ENCODE measurements at regions not wholly inside any gene's neighbourhood (a gene's known extent, or its start where the extent isn't known, plus 50 kb on each side); places are given as distances from the start of the nearest gene placed in this dataset.

DNA sequence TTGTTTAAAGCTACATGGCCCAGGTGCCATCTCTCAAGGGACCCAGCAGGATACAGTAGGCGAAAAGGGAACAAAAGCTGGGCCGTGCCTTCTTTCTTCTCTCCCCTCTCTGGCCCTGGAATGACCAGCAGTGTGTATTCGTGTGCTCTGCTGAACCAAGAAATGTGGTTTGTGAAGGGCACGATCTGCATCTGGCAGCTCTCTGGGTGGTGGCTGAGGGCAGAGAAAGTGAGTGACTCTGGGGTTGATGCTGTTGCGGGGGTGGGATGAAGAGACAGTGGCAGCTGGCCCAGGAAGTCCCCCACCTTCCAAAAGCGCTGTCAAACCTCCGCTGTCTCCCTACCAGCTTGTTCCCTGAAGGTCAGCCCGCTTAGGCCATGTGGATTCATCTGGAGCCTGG lies 88.3 kb downstream of the CLDN34 start:
- Histone ChIP-seq H3K9me3 (ENCODE audit: insufficient read depth, low read depth, low read length) (no peaks in the 10 kb centered on the region), H2BK12ac (ENCODE audit: low read length) (no peak overlapping the region), H2AFZ (ENCODE audit: insufficient read depth, low read length, poor library complexity) (no peak overlapping the region), H3K4me3 (ENCODE audit: low read depth, low read length) (no peak overlapping the region), H3K79me2 (ENCODE audit: control insufficient read depth, insufficient read depth, low read length, poor library complexity) (peaks cover 6% of the 10 kb centered on the region), H3K36me3 (ENCODE audit: control insufficient read depth in 1 of 2, insufficient read depth in 2 of 2, low read length in 2 of 2) (peaks cover 3 to 9% of the 10 kb centered on the region in 2 experiments), H3K18ac (ENCODE audit: low read length) (no peak overlapping the region), H3K4me2 (ENCODE audit: low read length) (no peak overlapping the region), H2BK5ac (ENCODE audit: low read depth, low read length, poor library complexity) (no peak overlapping the region), H4K8ac (ENCODE audit: low read depth, low read length) (no peak overlapping the region), H2AK5ac (ENCODE audit: low read length) (no peak overlapping the region), H3K9ac (ENCODE audit: low read length) (no peak overlapping the region), H3K23ac (ENCODE audit: low read length) (no peak overlapping the region), H3K27me3 (ENCODE audit: insufficient read depth, low read length) (no peaks in the 10 kb centered on the region), H3K14ac (ENCODE audit: low read length) (no peak overlapping the region), H3K79me1 (ENCODE audit: low read length) (peaks cover 1% of the 10 kb centered on the region), H3K4ac (ENCODE audit: low read depth, low read length) (no peak overlapping the region), H4K91ac (ENCODE audit: low read depth, low read length) (no peak overlapping the region), H3K27ac (ENCODE audit: low read depth, low read length) (no peak overlapping the region), H4K12ac (ENCODE audit: low read depth, low read length) (no peak overlapping the region), H2BK120ac (ENCODE audit: insufficient read depth, low read length, poor library complexity) (no peak overlapping the region), H3K4me1 (ENCODE audit: control insufficient read depth in 1 of 2, insufficient read depth in 2 of 2, low read length in 2 of 2) (peaks cover 0 to 11% of the 10 kb centered on the region in 2 experiments)
- no CpG with 5 or more reads among the region's 8 CpGs for WGBS (ENCODE audit: extremely low coverage, insufficient coverage, insufficient read length)
- DNase-seq: no peak

DNA sequence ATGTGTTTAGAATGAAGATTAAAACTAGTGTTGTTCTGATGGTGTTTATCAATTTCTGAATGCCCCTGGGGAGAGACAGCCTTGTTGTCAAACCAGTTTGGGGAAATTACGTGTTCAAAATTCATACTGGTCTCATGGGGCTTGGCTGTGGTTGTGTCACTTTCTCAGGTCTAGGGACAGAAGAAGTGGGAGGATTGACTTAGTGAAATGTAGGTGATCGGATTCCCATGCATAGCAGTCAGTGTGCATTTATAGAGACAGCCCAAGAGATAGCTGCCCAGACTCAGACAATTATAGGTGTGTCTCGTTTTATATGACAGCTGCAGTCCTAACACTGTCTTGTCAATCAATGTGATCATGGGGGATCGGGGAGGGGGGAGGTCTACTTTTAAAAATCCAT lies 94.4 kb upstream of the CLCN4 start:
- H2BK120ac ChIP-seq (ENCODE audit: insufficient read depth, low read length, poor library complexity): no peak overlapping the region
- H3K23ac ChIP-seq (ENCODE audit: low read length): no peak overlapping the region
- peak overlapping the region; percentile 48 for H3K4me2 ChIP-seq (ENCODE audit: low read length)
- no peak overlapping the region for H3K4me3 ChIP-seq (ENCODE audit: low read depth, low read length)
- no peak overlapping the region for H3K9ac ChIP-seq (ENCODE audit: low read length)
- DNase-seq: peak; percentile 50 to 80
- H3K4me1 ChIP-seq (ENCODE audit: control insufficient read depth in 1 of 2, insufficient read depth in 2 of 2, low read length in 2 of 2): peaks cover 2 to 7% of the 10 kb centered on the region in 2 experiments
- peaks cover 14% of the 10 kb centered on the region in 2 experiments for H3K36me3 ChIP-seq (ENCODE audit: control insufficient read depth in 1 of 2, insufficient read depth in 2 of 2, low read length in 2 of 2)
- H3K79me2 ChIP-seq (ENCODE audit: control insufficient read depth, insufficient read depth, low read length, poor library complexity): peaks cover 3% of the 10 kb centered on the region
- no peaks in the 10 kb centered on the region for H3K27me3 ChIP-seq (ENCODE audit: insufficient read depth, low read length)
- no CpG with 5 or more reads among the region's 4 CpGs for whole genome bisulfite sequencing (ENCODE audit: extremely low coverage, insufficient coverage, insufficient read length)
- H3K14ac ChIP-seq (ENCODE audit: low read length): no peak overlapping the region
- H4K91ac ChIP-seq (ENCODE audit: low read depth, low read length): no peak overlapping the region
- peak overlapping the region; percentile 38 for H3K27ac ChIP-seq (ENCODE audit: low read depth, low read length)
- no peak overlapping the region for H3K4ac ChIP-seq (ENCODE audit: low read depth, low read length)
- H4K8ac ChIP-seq (ENCODE audit: low read depth, low read length): no peak overlapping the region
- H3K18ac ChIP-seq (ENCODE audit: low read length): no peak overlapping the region
- no peaks in the 10 kb centered on the region for H3K9me3 ChIP-seq (ENCODE audit: insufficient read depth, low read depth, low read length)
- H2AFZ ChIP-seq (ENCODE audit: insufficient read depth, low read length, poor library complexity): no peak overlapping the region
- no peak overlapping the region for H2AK5ac ChIP-seq (ENCODE audit: low read length)
- no peak overlapping the region for H2BK5ac ChIP-seq (ENCODE audit: low read depth, low read length, poor library complexity)
- H3K79me1 ChIP-seq (ENCODE audit: low read length): peaks cover 2% of the 10 kb centered on the region
- no peak overlapping the region for H4K12ac ChIP-seq (ENCODE audit: low read depth, low read length)
- H2BK12ac ChIP-seq (ENCODE audit: low read length): no peak overlapping the region

DNA sequence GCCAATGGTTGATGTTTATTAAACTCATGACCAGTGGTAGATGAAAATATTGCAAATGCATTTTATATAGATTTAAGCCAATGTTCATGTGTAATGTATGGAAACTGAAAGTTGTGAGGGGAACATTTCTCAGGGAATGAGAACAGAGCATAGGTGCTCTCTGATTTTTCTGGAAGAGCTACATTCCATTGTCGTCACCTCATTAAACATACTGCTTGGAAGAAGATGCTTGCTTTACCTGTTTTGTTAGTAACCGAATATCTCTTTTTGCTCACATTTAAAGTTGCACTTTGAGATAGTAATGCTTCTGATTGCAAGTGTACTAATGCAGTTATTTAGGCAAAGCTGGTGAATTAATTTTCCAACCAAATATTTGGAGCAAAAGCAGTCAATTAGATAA lies 93.8 kb upstream of the CLCN4 start:
- no peak overlapping the region for H2AFZ ChIP-seq (ENCODE audit: insufficient read depth, low read length, poor library complexity)
- H3K4me1 ChIP-seq (ENCODE audit: control insufficient read depth in 1 of 2, insufficient read depth in 2 of 2, low read length in 2 of 2): peaks cover 2 to 9% of the 10 kb centered on the region in 2 experiments
- no peak overlapping the region for H3K9ac ChIP-seq (ENCODE audit: low read length)
- H3K36me3 ChIP-seq (ENCODE audit: control insufficient read depth in 1 of 2, insufficient read depth in 2 of 2, low read length in 2 of 2): peaks cover 14 to 21% of the 10 kb centered on the region in 2 experiments
- no peak overlapping the region for H4K91ac ChIP-seq (ENCODE audit: low read depth, low read length)
- H3K23ac ChIP-seq (ENCODE audit: low read length): no peak overlapping the region
- no peak overlapping the region for H4K12ac ChIP-seq (ENCODE audit: low read depth, low read length)
- WGBS (ENCODE audit: extremely low coverage, insufficient coverage, insufficient read length): no CpG with 5 or more reads among the region's 2 CpGs
- no peak overlapping the region for H3K4me3 ChIP-seq (ENCODE audit: low read depth, low read length)
- H3K14ac ChIP-seq (ENCODE audit: low read length): no peak overlapping the region
- peak overlapping the region; percentile 45 for H3K4me2 ChIP-seq (ENCODE audit: low read length)
- peak in 1 of 2 donors; percentile 73 for DNase-seq
- H3K4ac ChIP-seq (ENCODE audit: low read depth, low read length): no peak overlapping the region
- H3K27me3 ChIP-seq (ENCODE audit: insufficient read depth, low read length): no peaks in the 10 kb centered on the region
- peaks cover 2% of the 10 kb centered on the region for H3K79me1 ChIP-seq (ENCODE audit: low read length)
- peaks cover 3% of the 10 kb centered on the region for H3K79me2 ChIP-seq (ENCODE audit: control insufficient read depth, insufficient read depth, low read length, poor library complexity)
- H2BK12ac ChIP-seq (ENCODE audit: low read length): no peak overlapping the region
- H2AK5ac ChIP-seq (ENCODE audit: low read length): no peak overlapping the region
- H3K18ac ChIP-seq (ENCODE audit: low read length): no peak overlapping the region
- H2BK120ac ChIP-seq (ENCODE audit: insufficient read depth, low read length, poor library complexity): no peak overlapping the region
- H3K9me3 ChIP-seq (ENCODE audit: insufficient read depth, low read depth, low read length): no peaks in the 10 kb centered on the region
- H3K27ac ChIP-seq (ENCODE audit: low read depth, low read length): peak overlapping the region; percentile 38
- no peak overlapping the region for H2BK5ac ChIP-seq (ENCODE audit: low read depth, low read length, poor library complexity)
- no peak overlapping the region for H4K8ac ChIP-seq (ENCODE audit: low read depth, low read length)

DNA sequence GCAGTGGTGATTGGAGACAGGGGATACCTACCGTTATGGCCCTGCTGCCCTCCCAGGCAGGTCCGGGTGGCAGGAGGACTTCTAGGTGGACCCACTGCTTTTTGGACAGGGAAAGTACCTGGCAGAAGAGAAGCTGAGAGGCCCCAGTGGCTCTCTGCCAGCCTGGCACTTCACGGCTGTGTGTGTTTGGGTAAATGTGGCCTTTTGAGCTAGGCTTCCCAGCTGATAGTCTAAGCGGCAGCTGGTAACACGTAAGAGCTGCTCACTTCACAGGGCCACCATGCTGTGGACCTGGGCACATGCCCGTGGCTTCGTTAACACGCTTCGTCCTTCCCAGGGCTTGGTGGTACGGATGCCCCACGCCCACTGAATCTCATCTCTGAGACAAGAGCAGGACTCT lies 92.0 kb upstream of the CLCN4 start:
- DNase-seq: no peak
- peaks cover 14 to 25% of the 10 kb centered on the region in 2 experiments for H3K36me3 ChIP-seq (ENCODE audit: control insufficient read depth in 1 of 2, insufficient read depth in 2 of 2, low read length in 2 of 2)
- H3K79me2 ChIP-seq (ENCODE audit: control insufficient read depth, insufficient read depth, low read length, poor library complexity): peaks cover 3% of the 10 kb centered on the region
- no peak overlapping the region for H4K91ac ChIP-seq (ENCODE audit: low read depth, low read length)
- H2BK12ac ChIP-seq (ENCODE audit: low read length): peak overlapping the region; percentile 49
- peak overlapping the region; percentile 17 for H2BK120ac ChIP-seq (ENCODE audit: insufficient read depth, low read length, poor library complexity)
- no peak overlapping the region for H3K23ac ChIP-seq (ENCODE audit: low read length)
- H2AFZ ChIP-seq (ENCODE audit: insufficient read depth, low read length, poor library complexity): no peak overlapping the region
- H3K9ac ChIP-seq (ENCODE audit: low read length): no peak overlapping the region
- H3K79me1 ChIP-seq (ENCODE audit: low read length): peaks cover 2% of the 10 kb centered on the region
- peak overlapping the region; percentile 75 for H3K18ac ChIP-seq (ENCODE audit: low read length)
- H3K4me3 ChIP-seq (ENCODE audit: low read depth, low read length): no peak overlapping the region
- no CpG with 5 or more reads among the region's 11 CpGs for WGBS (ENCODE audit: extremely low coverage, insufficient coverage, insufficient read length)
- H3K27ac ChIP-seq (ENCODE audit: low read depth, low read length): no peak overlapping the region
- H2BK5ac ChIP-seq (ENCODE audit: low read depth, low read length, poor library complexity): peak overlapping the region; percentile 21
- H4K8ac ChIP-seq (ENCODE audit: low read depth, low read length): no peak overlapping the region
- H3K4ac ChIP-seq (ENCODE audit: low read depth, low read length): peak overlapping the region; percentile 75
- H3K14ac ChIP-seq (ENCODE audit: low read length): no peak overlapping the region
- H2AK5ac ChIP-seq (ENCODE audit: low read length): peak overlapping the region; percentile 29
- no peaks in the 10 kb centered on the region for H3K27me3 ChIP-seq (ENCODE audit: insufficient read depth, low read length)
- H3K9me3 ChIP-seq (ENCODE audit: insufficient read depth, low read depth, low read length): no peaks in the 10 kb centered on the region
- H3K4me1 ChIP-seq (ENCODE audit: control insufficient read depth in 1 of 2, insufficient read depth in 2 of 2, low read length in 2 of 2): peaks cover 4 to 13% of the 10 kb centered on the region in 2 experiments
- no peak overlapping the region for H3K4me2 ChIP-seq (ENCODE audit: low read length)
- no peak overlapping the region for H4K12ac ChIP-seq (ENCODE audit: low read depth, low read length)

Data from trophoblast cell (in vitro differentiated cells and primary cell).